GM12878 (cell line): ENCODE measurements at regions not wholly inside any gene's neighbourhood (a gene's known extent, or its start where the extent isn't known, plus 50 kb on each side); places are given as distances from the start of the nearest gene placed in this dataset.

Experiments used
- ATAC-seq: fragments of 200-7000 bp; cut with Tn5 transposase; 3 replicates; pipeline ENCODE4 v1.9.1; 2020; ENCODE audit warnings: mild to moderate bottlenecking, moderate library complexity
- BruUV-seq: library from RNA; stranded (reverse); fragments of 400-500 nt; replicated peaks from 2 replicates; lab custom pipeline; 2021; lab: Mats Ljungman, UMichigan
- CTCF ChIA-PET: fragments of 300-600 bp; sonication (Branson Sonifier 250); formaldehyde crosslinking; extraction: SDS; loops from one replicate; lab custom pipeline; 2021; ENCODE audit warnings: inconsistent platforms; lab: Yijun Ruan, JAX
- POLR2A ChIA-PET: fragments of 350-600 bp; formaldehyde crosslinking; extraction: SDS; loops from one replicate; lab custom pipeline; 2021; ENCODE audit warnings: inconsistent platforms; lab: Charles Lee
- RAD21 ChIA-PET: fragments of 300-600 bp; sonication (Branson Sonifier 250); formaldehyde crosslinking; loops from one replicate; lab custom pipeline; 2023; ENCODE audit warnings: antibody characterized with exemption; ENCODE audit not compliant: unreplicated experiment; lab: Charles Lee
- SMC1A ChIA-PET: fragments of 300-600 bp; sonication (Branson Sonifier 250); formaldehyde crosslinking; loops from one replicate; lab custom pipeline; 2023; ENCODE audit not compliant: unreplicated experiment, uncharacterized antibody; lab: Charles Lee
- DNase-seq: peaks from one replicate; pipeline ENCODE4 v3.0.0-alpha.2; 2011; ENCODE audit warnings: low read depth, low spot score
- FAIRE-seq: peaks from 3 replicates; lab custom pipeline; 2011; peaks lifted over from hg19 to GRCh38; lab: Jason Lieb, UNC
- H2AFZ ChIP-seq: 2 replicates; pipeline ENCODE4 v1.6.0; 2011; ENCODE audit warnings: low read depth, low read length, control low read depth; ENCODE audit not compliant: control insufficient read depth
- H3K27ac ChIP-seq: 2 replicates; pipeline ENCODE4 v1.5.1; 2011; ENCODE audit warnings: control low read depth; ENCODE audit not compliant: control insufficient read depth, insufficient read depth
- H3K27me3 ChIP-seq, 2 experiments: replicated peaks in 1 of 2; 2 replicates each; pipeline versions ENCODE4 v1.6.0 to v1.6.1; 2011; ENCODE audit warnings: low read length in 1 of 2; ENCODE audit not compliant: control insufficient read depth in 2 of 2, insufficient read depth in 2 of 2
- H3K36me3 ChIP-seq, 2 experiments: 2 replicates each; pipeline ENCODE4 v1.5.1; 2011; ENCODE audit warnings: low read length in 1 of 2; ENCODE audit not compliant: control insufficient read depth in 2 of 2, insufficient read depth in 2 of 2
- H3K4me1 ChIP-seq: 2 replicates; pipeline ENCODE4 v1.6.1; 2011; ENCODE audit warnings: mild to moderate bottlenecking, low read length, moderate library complexity, mixed read lengths; ENCODE audit not compliant: control insufficient read depth, insufficient read depth
- H3K4me2 ChIP-seq: 2 replicates; pipeline ENCODE4 v1.6.0; 2011; ENCODE audit warnings: control low read depth; ENCODE audit not compliant: control insufficient read depth, insufficient read depth
- H3K4me3 ChIP-seq: fragments of 200-600 bp; sonication (generic); 2 replicates; pipeline ENCODE4 v1.5.1; 2016
- H3K79me2 ChIP-seq: 2 replicates; pipeline ENCODE4 v1.6.0; 2011; ENCODE audit warnings: low read length; ENCODE audit not compliant: control insufficient read depth, insufficient read depth
- H3K9ac ChIP-seq: 2 replicates; pipeline ENCODE4 v1.8.0; 2011; ENCODE audit warnings: low read length, control low read depth, mixed read lengths; ENCODE audit not compliant: control insufficient read depth, insufficient read depth
- H3K9me3 ChIP-seq: replicated peaks from 3 replicates; pipeline ENCODE4 v1.5.1; 2011; ENCODE audit warnings: mild to moderate bottlenecking, low read length; ENCODE audit not compliant: control insufficient read depth, insufficient read depth
- H4K20me1 ChIP-seq: 2 replicates; pipeline ENCODE4 v1.6.0; 2011; ENCODE audit not compliant: control insufficient read depth, insufficient read depth
- EP300 ChIP-seq, 2 experiments: fragments of 150-350 bp in 1 of 2; IDR thresholded peaks; 2 replicates each; pipeline ENCODE4 v1.6.1; 2011 to 2012; ENCODE audit warnings: low read depth in 2 of 2, low read length in 2 of 2, borderline replicate concordance in 1 of 2, improper control_type of control experiment in 1 of 2, inconsistent platforms in 1 of 2; ENCODE audit not compliant: control insufficient read depth in 1 of 2
- GABPA ChIP-seq: IDR thresholded peaks from 2 replicates; pipeline ENCODE4 v1.6.1; 2014; ENCODE audit warnings: antibody characterized with exemption, low read depth, mild to moderate bottlenecking, inconsistent platforms
- MLLT1 ChIP-seq: fragments of 450-650 bp; IDR thresholded peaks from 2 replicates; pipeline ENCODE4 v1.6.1; 2016; ENCODE audit warnings: mild to moderate bottlenecking
- PRDM15 ChIP-seq: fragments of 450-650 bp; formaldehyde crosslinking; IDR thresholded peaks from 2 replicates; pipeline ENCODE4 v1.4.0; 2020; ENCODE audit warnings: mild to moderate bottlenecking, moderate library complexity
- TCF12 ChIP-seq: IDR thresholded peaks from 2 replicates; pipeline ENCODE4 v1.6.1; 2011; ENCODE audit warnings: low read depth, mild to moderate bottlenecking, low read length
- ZNF592 ChIP-seq: fragments of 450-650 bp; IDR thresholded peaks from 2 replicates; pipeline ENCODE4 v1.6.1; 2017; ENCODE audit warnings: mild to moderate bottlenecking, moderate library complexity
- WGBS: methylation state at CpG from one replicate; pipeline ENCODE4 v1.1.6; 2016; ENCODE audit warnings: low lambda C conversion rate; ENCODE audit not compliant: insufficient replicate concordance, insufficient coverage; ENCODE audit errors: missing lambda C conversion rate; 5-methylcytosine and 5-hydroxymethylcytosine counted together
- in situ Hi-C: fragments of 300-500 bp; cut with MboI; formaldehyde crosslinking; loops from 9 replicates; pipeline ENCODE4 v1.14.3; 2018; ENCODE audit warnings: mixed read lengths
- intact Hi-C: fragments of 100-400 bp; cut with micrococcal nuclease; formaldehyde crosslinking; loops from one replicate; pipeline ENCODE4 v1.14.2; 2022; ENCODE audit not compliant: unreplicated experiment
- TF ChIP-seq, protein P1 (sequence below): fragments of 450-650 bp; IDR thresholded peaks from 2 replicates; pipeline ENCODE4 v1.6.1; 2016; ENCODE audit warnings: mild to moderate bottlenecking

DNA sequence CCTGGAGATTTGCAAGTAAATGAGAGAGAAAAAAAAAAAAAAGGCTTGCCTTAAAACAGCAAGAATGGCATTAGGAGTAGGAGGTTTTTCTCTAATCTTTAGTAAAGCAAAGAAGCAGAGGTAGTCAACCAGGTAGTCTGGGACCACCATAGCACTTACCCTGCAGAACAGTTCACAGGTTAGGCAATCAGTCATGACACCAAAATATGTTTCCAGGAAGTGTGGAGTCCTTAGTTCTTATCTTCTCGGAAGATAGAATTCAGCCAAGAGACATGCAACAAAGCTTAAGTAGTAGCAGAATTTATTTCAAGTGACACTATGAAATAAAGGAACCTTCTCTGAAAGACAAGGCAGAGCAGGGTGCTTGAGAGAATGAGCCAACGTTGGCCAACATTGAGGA lies 295.8 kb downstream of the IPO8 start (continued):
- no peak for TF ChIP-seq MLLT1

- no TSS peak for BruUV-seq
- SMC1A ChIA-PET = no interaction called here
- intact Hi-C loops = no loop called here
- DNase-seq = no peak
- no peak overlapping the region for H3K9ac ChIP-seq
- no peaks in the 10 kb centered on the region for H3K27me3 ChIP-seq
- POLR2A ChIA-PET = no interaction called here
- no peak overlapping the region for H3K4me3 ChIP-seq
- CTCF ChIA-PET = no interaction called here
- in situ Hi-C loops = no loop called here
- no peaks in the 10 kb centered on the region for H3K4me1 ChIP-seq
- no peaks in the 10 kb centered on the region for H3K79me2 ChIP-seq
- no peak overlapping the region for H3K4me2 ChIP-seq
- H3K9me3 ChIP-seq = no peaks in the 10 kb centered on the region
- no peak overlapping the region for H2AFZ ChIP-seq
- WGBS = 58% methylated on average over 2 of the region's 2 CpGs
- no peak for FAIRE-seq
- no peaks in the 10 kb centered on the region for H4K20me1 ChIP-seq
- H3K27ac ChIP-seq = no peak overlapping the region
- RAD21 ChIA-PET = no interaction called here
- no peaks in the 10 kb centered on the region for H3K36me3 ChIP-seq
- TF ChIP-seq, protein P1, sequence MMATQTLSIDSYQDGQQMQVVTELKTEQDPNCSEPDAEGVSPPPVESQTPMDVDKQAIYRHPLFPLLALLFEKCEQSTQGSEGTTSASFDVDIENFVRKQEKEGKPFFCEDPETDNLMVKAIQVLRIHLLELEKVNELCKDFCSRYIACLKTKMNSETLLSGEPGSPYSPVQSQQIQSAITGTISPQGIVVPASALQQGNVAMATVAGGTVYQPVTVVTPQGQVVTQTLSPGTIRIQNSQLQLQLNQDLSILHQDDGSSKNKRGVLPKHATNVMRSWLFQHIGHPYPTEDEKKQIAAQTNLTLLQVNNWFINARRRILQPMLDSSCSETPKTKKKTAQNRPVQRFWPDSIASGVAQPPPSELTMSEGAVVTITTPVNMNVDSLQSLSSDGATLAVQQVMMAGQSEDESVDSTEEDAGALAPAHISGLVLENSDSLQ = no peak
- TF ChIP-seq PRDM15 (CRISPR knock-in tag) (no peak), ZNF592 (no peak), EP300 (IDR thresholded peaks at IDR 0.05; ENCODE audit: borderline replicate concordance in 1 of 2, control insufficient read depth in 1 of 2, low read depth in 2 of 2, low read length in 2 of 2) (no peak), GABPA (no peak), TCF12 (no peak)
- TF ChIP-seq, all 136 proteins: peak for 0
- ATAC-seq = no peak
These were observed 299.1 kb downstream of the IPO8 start for GRCh38 chr12:30396576-30396975.
